Brain pericyte (primary cell): ENCODE measurements at regions not wholly inside any gene's neighbourhood (a gene's known extent, or its start where the extent isn't known, plus 50 kb on each side); places are given as distances from the start of the nearest gene placed in this dataset.

ENCODE experiments used
- DNase-seq: peaks from one replicate; pipeline ENCODE4 v3.0.0-alpha.2; 2012; ENCODE audit warnings: low read depth, low spot score

- no peak for DNase-seq
Measured at GRCh38 chr22:42180349-42180842, 49.8 kb upstream of the CYP2D6 start.
